Fibroblast of lung (primary cell): ENCODE measurements at regions not wholly inside any gene's neighbourhood (a gene's known extent, or its start where the extent isn't known, plus 50 kb on each side); places are given as distances from the start of the nearest gene placed in this dataset.
A peak's percentile ranks its signal among the peaks of the same experiment; 100 is the strongest.

Source experiments
- DNase-seq, 2 donors: peaks; one replicate each; pipeline versions ENCODE4 v3.0.0 to v3.0.0-alpha.2; 2010; ENCODE audit warnings: low read depth in 2 of 2
- H2AFZ ChIP-seq: 2 replicates; pipeline ENCODE4 v1.5.1; 2012; ENCODE audit warnings: low read length, control low read depth, inconsistent platforms
- H3K27ac ChIP-seq: 2 replicates; pipeline ENCODE4 v1.5.1; 2011; ENCODE audit warnings: low read length, control low read depth; ENCODE audit not compliant: insufficient read depth
- H3K27me3 ChIP-seq: 2 replicates; pipeline ENCODE4 v1.5.1; 2011; ENCODE audit warnings: mild to moderate bottlenecking, low read length; ENCODE audit not compliant: control insufficient read depth, insufficient read depth
- H3K36me3 ChIP-seq: 2 replicates; pipeline ENCODE4 v1.5.1; 2011; ENCODE audit warnings: low read length; ENCODE audit not compliant: control insufficient read depth, insufficient read depth
- H3K4me1 ChIP-seq: 2 replicates; pipeline ENCODE4 v1.5.1; 2011; ENCODE audit warnings: low read length; ENCODE audit not compliant: control insufficient read depth, insufficient read depth; ENCODE audit errors: extremely low read depth
- H3K4me2 ChIP-seq: 2 replicates; pipeline ENCODE4 v1.5.1; 2011; ENCODE audit warnings: low read length, control low read depth; ENCODE audit not compliant: insufficient read depth; ENCODE audit errors: extremely low read depth
- H3K4me3 ChIP-seq, 4 experiments: fragments of 200-600 bp in 1 of 4; sonication (generic) in 1 of 4; replicated peaks in 1 of 4; 2 replicates each; pipeline ENCODE4 v1.5.1; 2011 to 2016; ENCODE audit warnings: low read length in 4 of 4, low read depth in 3 of 4, mild to moderate bottlenecking in 3 of 4, control low read depth in 2 of 4, inconsistent platforms in 1 of 4, mixed read lengths in 1 of 4; ENCODE audit not compliant: insufficient read depth in 1 of 4; ENCODE audit errors: control extremely low read depth in 1 of 4
- H3K79me2 ChIP-seq: 2 replicates; pipeline ENCODE4 v1.5.1; 2012; ENCODE audit warnings: mild to moderate bottlenecking, low read length, inconsistent platforms; ENCODE audit not compliant: control insufficient read depth, insufficient read depth
- H3K9ac ChIP-seq: 2 replicates; pipeline ENCODE4 v1.5.1; 2011; ENCODE audit warnings: mild to moderate bottlenecking, low read length, control low read depth; ENCODE audit not compliant: insufficient read depth
- H3K9me3 ChIP-seq: 2 replicates; pipeline ENCODE4 v1.5.1; 2012; ENCODE audit warnings: low read depth, low read length; ENCODE audit not compliant: control insufficient read depth, insufficient read depth
- H4K20me1 ChIP-seq: 2 replicates; pipeline ENCODE4 v1.5.1; 2011; ENCODE audit warnings: low read length; ENCODE audit not compliant: control insufficient read depth, insufficient read depth; ENCODE audit errors: extremely low read depth
- CTCF ChIP-seq, 2 donors: IDR thresholded peaks in 1 of 2; conservative IDR thresholded peaks in 1 of 2; 1 replicate in 1 of 2; 2 replicates in 1 of 2; pipeline ENCODE4 v1.5.1; 2011 to 2012; ENCODE audit warnings: low read length in 2 of 2, control low read depth in 1 of 2, inconsistent platforms in 1 of 2, low read depth in 1 of 2, mild to moderate bottlenecking in 1 of 2
- EZH2 ChIP-seq: IDR thresholded peaks from 2 replicates; pipeline ENCODE4 v1.5.1; 2012; ENCODE audit warnings: low read length, control low read depth, mild to moderate bottlenecking; ENCODE audit errors: missing control alignments

GRCh38 chr6:82078286-82078908 lies 169.1 kb downstream of the IBTK start:
- no peaks in the 10 kb centered on the region for H3K27me3 ChIP-seq
- H3K4me2 ChIP-seq = no peak overlapping the region
- H3K27ac ChIP-seq = no peak overlapping the region
- no peak for DNase-seq
- H4K20me1 ChIP-seq = no peaks in the 10 kb centered on the region
- H3K9me3 ChIP-seq = no peaks in the 10 kb centered on the region
- TF ChIP-seq CTCF (conservative IDR thresholded peaks at IDR 0.05 in 1 of 2, IDR thresholded peaks at IDR 0.05 in 1 of 2; ENCODE audit: low read depth in 1 of 2, low read length in 2 of 2) (no peak), EZH2 (no peak)
- H2AFZ ChIP-seq = no peak overlapping the region
- no peaks in the 10 kb centered on the region for H3K4me1 ChIP-seq
- no peak overlapping the region for H3K4me3 ChIP-seq
- no peaks in the 10 kb centered on the region for H3K36me3 ChIP-seq
- no peaks in the 10 kb centered on the region for H3K79me2 ChIP-seq
- no peak overlapping the region for H3K9ac ChIP-seq

DNA sequence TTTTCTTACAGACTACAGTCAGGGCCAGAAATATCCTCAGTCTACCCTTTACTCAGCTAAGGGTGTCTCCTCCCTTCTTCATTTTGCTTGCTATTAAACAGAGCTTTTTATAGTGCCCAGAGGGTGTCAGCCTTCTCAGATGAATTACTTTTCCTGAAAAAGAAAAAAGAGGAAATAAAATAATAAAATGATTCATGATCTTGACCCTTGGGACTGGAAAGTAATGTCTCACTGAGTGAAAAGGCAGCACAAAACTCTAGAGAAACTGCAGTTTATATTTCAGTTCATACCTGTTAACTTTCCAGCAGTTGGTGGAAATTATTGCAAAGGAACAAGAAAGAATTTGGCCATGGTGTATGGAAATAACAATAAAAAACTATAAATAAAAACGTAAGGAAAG lies 170.6 kb downstream of the IBTK start:
- Histone ChIP-seq H2AFZ (no peak overlapping the region), H3K36me3 (no peaks in the 10 kb centered on the region), H3K27ac (no peak overlapping the region), H3K4me2 (no peak overlapping the region), H3K9me3 (no peaks in the 10 kb centered on the region), H3K27me3 (no peaks in the 10 kb centered on the region), H3K4me1 (no peaks in the 10 kb centered on the region), H3K9ac (no peak overlapping the region), H3K4me3 (no peak overlapping the region), H4K20me1 (no peaks in the 10 kb centered on the region), H3K79me2 (no peaks in the 10 kb centered on the region)
- TF ChIP-seq EZH2 (no peak), CTCF (conservative IDR thresholded peaks at IDR 0.05 in 1 of 2, IDR thresholded peaks at IDR 0.05 in 1 of 2; ENCODE audit: low read depth in 1 of 2, low read length in 2 of 2) (no peak)
- no peak for DNase-seq

DNA sequence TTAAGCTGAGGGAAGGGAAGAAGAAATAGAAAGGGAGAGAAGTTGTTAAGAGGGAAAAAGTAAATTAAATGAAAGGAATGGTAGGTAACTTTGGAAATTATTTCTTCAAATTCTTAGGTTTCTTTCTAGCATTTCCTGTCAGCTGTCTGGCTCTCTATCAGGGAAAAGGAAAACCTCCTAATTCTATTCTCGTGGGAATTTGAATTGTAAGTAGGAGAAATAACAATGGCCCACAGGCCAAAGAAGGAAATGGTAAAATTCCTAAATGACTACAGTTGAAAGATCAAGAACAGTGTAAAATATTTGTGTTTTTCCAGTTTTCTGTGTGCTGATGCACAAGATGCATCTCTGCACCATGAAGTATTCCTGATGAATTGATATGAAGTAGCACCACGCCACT lies 173.0 kb downstream of the IBTK start:
- Histone ChIP-seq H4K20me1 (no peaks in the 10 kb centered on the region), H3K36me3 (no peaks in the 10 kb centered on the region), H3K4me2 (no peak overlapping the region), H3K4me3 (no peak overlapping the region), H2AFZ (peak overlapping the region; percentile 10), H3K4me1 (no peaks in the 10 kb centered on the region), H3K27ac (no peak overlapping the region), H3K9ac (no peak overlapping the region), H3K27me3 (no peaks in the 10 kb centered on the region), H3K79me2 (no peaks in the 10 kb centered on the region), H3K9me3 (no peaks in the 10 kb centered on the region)
- TF ChIP-seq CTCF (conservative IDR thresholded peaks at IDR 0.05 in 1 of 2, IDR thresholded peaks at IDR 0.05 in 1 of 2; ENCODE audit: low read depth in 1 of 2, low read length in 2 of 2) = no peak
- no peak for TF ChIP-seq EZH2
- DNase-seq = no peak
